ENCODE measurements at regions not wholly inside any gene's neighbourhood (a gene's known extent, or its start where the extent isn't known, plus 50 kb on each side); places are given as distances from the start of the nearest gene placed in this dataset.

DNA sequence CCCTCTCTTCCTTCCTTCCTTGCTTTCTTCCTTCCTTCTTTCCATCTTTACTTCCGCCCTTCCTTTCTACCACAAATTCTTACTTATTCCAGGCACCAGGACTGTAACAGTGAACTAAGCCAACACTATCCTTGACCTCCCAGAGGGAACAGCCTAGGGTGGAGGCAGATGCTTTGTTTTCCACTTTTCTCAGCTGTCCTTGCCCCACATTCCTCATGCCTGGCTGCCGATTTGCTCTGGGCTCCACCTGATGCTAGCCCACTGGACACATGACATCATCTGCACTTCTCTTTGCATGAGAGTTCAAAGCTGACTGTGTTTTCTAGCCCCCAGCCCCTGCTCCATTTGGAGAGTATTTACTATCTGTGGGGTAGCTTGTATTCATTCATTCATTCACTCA, 283.0 kb downstream of the MAF start:
- Histone ChIP-seq H2AK9ac (replicated peaks; ENCODE audit: low read depth, low read length, poor library complexity) (no peak overlapping the region), H3K18ac (ENCODE audit: low read depth, low read length) (no peak overlapping the region), H2BK5ac (ENCODE audit: low read depth, low read length, poor library complexity, severe bottlenecking) (no peak overlapping the region), H4K91ac (ENCODE audit: insufficient read depth, low read depth, low read length) (no peak overlapping the region), H2AK5ac (ENCODE audit: low read depth, low read length) (no peak overlapping the region), H2BK120ac (ENCODE audit: low read depth, low read length) (no peak overlapping the region), H3K4ac (ENCODE audit: low read depth, low read length) (no peak overlapping the region), H4K5ac (ENCODE audit: low read depth, low read length) (no peak overlapping the region), H3K79me1 (ENCODE audit: low read depth in 1 of 2, low read length in 2 of 2) (no peaks in the 10 kb centered on the region), H3K56ac (ENCODE audit: extremely low read depth, insufficient read depth, low read length) (no peak overlapping the region), H4K20me1 (ENCODE audit: insufficient read depth, low read length) (no peaks in the 10 kb centered on the region), H3K9me1 (ENCODE audit: insufficient read depth, low read length) (no peaks in the 10 kb centered on the region), H3K14ac (replicated peaks; ENCODE audit: low read depth, low read length) (no peak overlapping the region), H3K27me3 (ENCODE audit: control insufficient read depth, insufficient read depth, low read length) (no peaks in the 10 kb centered on the region), H3K4me3 (ENCODE audit: insufficient read depth, low read depth, low read length) (no peak overlapping the region), H2BK15ac (ENCODE audit: low read depth, low read length) (no peak overlapping the region), H3K36me3 (ENCODE audit: control insufficient read depth, insufficient read depth, low read length) (no peaks in the 10 kb centered on the region), H4K8ac (ENCODE audit: low read depth in 2 of 2, low read length in 2 of 2) (no peak overlapping the region), H3K9me3 (ENCODE audit: control insufficient read depth, insufficient read depth, low read length) (peaks cover 39% of the 10 kb centered on the region), H3K9ac (ENCODE audit: low read depth, low read length) (no peak overlapping the region), H3K23ac (ENCODE audit: low read depth, low read length) (no peak overlapping the region), H2AFZ (replicated peaks; ENCODE audit: low read length, poor library complexity) (no peak overlapping the region), H3K27ac (ENCODE audit: insufficient read depth, low read length) (no peak overlapping the region), H2BK20ac (ENCODE audit: low read depth, low read length) (no peak overlapping the region), H3K4me1 (ENCODE audit: control insufficient read depth, insufficient read depth, low read length) (no peaks in the 10 kb centered on the region), H3K4me2 (ENCODE audit: low read depth, low read length) (no peak overlapping the region)
- POLR2A ChIA-PET (ENCODE audit: unreplicated experiment) = no interaction called here
- dilution Hi-C loops (cut with HindIII; ENCODE audit: low sequenced_read_pairs, unreplicated experiment) (no loop called here), intact Hi-C loops (cut with micrococcal nuclease) (no loop called here), in situ Hi-C loops (cut with MboI; ENCODE audit: low sequenced_read_pairs) (no loop called here)
- no peak for TF ChIP-seq SMC3 (IDR thresholded peaks at IDR 0.05; ENCODE audit: low read depth, low read length)
- TF ChIP-seq MXI1 (IDR thresholded peaks at IDR 0.05; ENCODE audit: borderline replicate concordance, low read depth, low read length) = no peak
- no peak for TF ChIP-seq RFX5 (IDR thresholded peaks at IDR 0.05; ENCODE audit: low read depth, low read length)
- TF ChIP-seq, protein P1, sequence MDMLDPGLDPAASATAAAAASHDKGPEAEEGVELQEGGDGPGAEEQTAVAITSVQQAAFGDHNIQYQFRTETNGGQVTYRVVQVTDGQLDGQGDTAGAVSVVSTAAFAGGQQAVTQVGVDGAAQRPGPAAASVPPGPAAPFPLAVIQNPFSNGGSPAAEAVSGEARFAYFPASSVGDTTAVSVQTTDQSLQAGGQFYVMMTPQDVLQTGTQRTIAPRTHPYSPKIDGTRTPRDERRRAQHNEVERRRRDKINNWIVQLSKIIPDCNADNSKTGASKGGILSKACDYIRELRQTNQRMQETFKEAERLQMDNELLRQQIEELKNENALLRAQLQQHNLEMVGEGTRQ (IDR thresholded peaks at IDR 0.05; ENCODE audit: low read depth, low read length) = no peak
- DNase-seq (no peak), ATAC-seq (ENCODE audit: low read depth) (no peak)
- no TSS peak for BruUV-seq (replicated peaks)
- WGBS, 2 experiments (ENCODE audit: extremely low coverage in 2 of 2, insufficient read length in 1 of 2) = 60 to 100% methylated on average over 1 of the region's 2 CpGs
- CTCF ChIA-PET = no interaction called here
